T1000 (cell line): ENCODE measurements at regions not wholly inside any gene's neighbourhood (a gene's known extent, or its start where the extent isn't known, plus 50 kb on each side); places are given as distances from the start of the nearest gene placed in this dataset.

Source experiments
- DNase-seq: peaks from one replicate; lab custom pipeline; 2025; ENCODE audit warnings: mixed read lengths; lab: John Stamatoyannopoulos, UW

DNA sequence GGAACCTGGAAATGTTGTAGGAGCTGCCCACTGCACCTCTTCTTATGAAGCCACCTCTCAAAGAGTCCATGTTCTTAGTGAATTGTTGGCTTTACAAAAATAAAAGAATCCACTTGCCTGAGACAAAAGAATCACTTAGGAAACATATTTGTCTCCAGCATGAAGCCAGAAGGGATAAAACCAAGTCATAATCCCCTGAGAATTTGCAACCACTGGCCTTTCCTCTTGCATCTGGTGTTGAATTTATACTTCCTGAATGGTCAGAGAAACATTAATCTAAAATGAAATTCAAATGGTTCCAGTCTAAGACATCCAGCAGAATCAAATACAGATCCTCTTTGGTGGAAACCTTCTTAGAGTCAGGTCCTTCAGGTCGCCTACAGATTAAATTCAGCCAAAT, 192.5 kb upstream of the ECI2 start:
- DNase-seq: no peak

DNA sequence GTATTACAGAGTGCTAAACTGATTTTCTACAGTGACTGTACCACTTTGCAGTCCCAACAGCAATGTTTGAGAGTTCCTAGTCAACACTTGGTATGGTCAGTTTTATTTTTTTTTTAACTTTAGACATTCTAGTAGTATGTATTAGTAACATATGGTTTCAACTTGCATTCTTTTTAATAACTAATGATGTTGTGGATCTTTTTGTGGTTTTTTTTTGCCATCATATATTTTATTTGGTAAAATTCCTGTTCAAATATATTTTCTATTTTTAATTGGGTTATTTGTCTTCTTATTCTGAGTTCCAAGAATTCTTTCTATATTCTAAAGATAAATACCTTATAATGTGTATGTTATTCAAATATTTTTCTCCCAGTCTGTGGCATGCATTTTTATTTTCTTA, 189.4 kb upstream of the ECI2 start:
- no peak for DNase-seq

DNA sequence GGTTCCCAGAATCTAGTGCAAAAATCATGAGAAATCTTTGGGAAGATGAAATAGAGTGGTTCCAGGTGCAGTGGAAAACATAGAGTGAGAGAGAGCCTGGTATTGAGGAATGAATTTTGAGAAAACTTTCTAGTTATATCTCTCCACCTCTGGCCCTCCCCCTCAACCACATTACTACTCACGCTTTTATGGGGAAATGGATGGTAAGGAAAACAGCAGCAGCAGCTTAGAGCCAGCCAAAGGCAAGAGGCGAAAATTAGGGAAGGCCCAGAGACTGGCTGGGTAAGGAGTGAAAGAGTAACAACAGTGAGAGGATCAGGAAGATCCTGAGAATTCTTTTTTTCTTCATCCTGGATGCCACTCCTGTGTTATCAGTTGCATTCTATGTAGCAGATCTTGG, 187.9 kb upstream of the ECI2 start:
- DNase-seq: no peak

DNA sequence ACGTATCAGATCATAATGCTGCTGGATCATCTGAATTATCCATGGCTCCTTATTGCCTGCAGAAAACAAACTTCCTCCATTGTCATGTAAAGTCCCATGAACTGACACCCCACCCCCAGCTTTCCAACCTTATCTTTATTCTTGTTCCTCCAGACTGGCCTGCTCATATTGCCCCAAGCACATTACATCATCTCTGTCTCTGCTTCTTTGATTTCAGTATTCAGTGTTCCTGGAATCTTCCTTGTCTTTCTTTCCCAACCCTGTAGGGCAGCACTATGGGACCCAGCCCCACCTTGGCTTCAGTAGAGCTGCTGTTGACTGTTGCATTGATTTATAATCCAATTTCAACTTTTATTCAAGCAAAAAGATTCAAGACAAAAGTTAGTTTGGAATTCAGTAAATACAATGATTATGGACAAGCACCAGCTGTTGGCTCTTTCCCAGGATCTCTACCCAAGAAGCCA, 187.5 kb upstream of the ECI2 start:
- DNase-seq: no peak

DNA sequence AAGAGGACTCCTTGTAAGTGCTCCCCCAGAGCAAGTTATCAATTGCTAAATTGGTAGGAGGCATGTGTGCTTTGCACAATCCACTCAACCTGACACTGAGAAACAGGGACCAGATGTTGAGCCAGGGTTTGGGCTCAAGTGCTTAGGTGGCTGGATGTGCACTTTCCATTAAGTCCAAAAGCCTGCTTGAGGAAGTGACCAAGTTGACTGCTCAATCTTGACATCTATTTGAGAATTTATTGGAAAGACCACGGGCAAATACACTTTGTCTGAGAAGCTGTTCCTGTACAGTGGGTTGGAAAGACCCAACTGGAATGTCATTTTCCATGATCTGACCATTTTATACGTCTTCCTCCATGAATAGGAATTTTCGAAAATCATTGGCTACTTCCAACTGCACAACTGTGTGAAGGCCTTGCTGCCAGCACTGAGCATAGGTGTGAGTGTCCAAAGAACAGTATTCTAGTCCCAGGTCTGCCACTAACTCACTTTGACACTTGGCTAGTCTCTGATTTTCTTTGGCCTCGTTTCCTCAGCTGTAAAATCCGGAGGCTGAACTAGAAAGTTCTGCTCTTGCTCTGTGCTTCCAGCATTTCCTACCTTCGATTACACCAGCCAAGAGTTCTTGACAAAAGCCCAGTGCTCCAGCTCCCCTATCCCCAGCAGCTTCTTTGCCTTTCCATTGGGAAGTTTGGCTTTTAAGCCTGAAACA, 186.9 kb upstream of the ECI2 start:
- no peak for DNase-seq

DNA sequence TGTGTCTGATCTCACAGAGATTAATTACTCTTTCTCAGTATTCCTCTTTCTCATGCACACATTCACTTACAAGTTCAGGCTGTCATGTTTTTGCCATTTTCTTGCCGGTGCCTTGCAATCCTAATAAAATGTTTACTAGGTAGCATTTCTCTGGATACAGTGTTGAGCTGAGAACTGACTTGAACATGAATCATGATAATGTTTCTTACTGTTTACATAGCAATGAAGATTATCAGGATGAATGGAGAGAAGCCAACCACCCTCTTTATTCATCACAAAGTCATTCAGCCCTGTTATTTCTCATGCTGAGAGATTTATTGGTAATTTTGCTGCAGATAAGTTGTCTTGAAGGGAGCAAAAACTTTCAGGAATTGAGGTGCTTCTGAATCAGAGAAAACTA, 185.5 kb upstream of the ECI2 start:
- DNase-seq: no peak

DNA sequence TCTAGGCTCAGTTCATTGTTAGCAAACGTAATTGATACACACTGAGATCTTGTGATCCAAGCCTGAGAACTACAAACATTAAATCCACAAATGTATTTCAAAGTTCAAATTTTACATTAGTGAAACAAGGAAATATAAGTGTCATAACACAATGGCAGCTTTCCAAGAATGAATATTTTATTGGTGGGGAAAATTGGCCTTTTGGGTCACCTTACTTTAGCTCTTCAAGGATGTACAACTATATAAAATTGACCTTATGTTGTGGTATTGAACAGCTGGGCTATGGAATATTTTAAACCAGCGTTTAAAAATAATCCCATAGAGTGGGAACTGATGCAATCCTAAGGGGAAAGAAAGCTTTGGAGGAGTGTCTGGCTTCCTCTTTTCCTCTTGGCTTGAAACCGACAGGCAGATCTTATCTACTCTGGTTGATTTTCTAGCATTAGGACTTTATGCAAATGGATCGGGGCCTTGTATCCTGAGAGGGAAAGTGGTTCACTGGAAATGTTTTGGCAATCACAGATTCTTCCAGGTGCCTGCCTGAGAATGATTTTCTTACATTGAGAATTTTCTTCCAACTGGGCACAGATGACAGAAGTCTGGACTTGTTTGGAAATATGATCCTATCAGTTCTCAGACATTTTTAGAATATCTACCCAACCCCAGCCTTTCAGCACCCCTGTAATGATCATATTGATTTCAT, 184.8 kb upstream of the ECI2 start:
- DNase-seq: no peak

DNA sequence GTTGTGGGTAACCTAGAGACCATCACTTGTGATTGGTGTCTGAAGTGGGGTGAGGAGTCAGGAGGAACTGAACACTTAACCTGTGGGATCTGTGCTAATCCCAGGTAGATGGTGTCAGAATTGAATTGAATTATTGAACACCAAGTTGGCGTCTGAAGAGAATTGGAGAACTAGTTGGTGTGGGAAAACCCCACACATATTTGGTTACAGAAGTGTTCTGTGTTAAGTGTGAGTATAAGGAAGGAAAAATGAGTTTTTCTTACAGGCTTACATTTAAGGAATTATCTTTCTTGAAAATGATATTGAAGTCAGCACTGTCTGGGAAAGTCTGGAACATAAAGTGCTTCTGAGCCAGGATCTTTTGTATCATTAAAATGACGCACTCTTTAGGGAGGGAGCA, 182.9 kb upstream of the ECI2 start:
- no peak for DNase-seq

DNA sequence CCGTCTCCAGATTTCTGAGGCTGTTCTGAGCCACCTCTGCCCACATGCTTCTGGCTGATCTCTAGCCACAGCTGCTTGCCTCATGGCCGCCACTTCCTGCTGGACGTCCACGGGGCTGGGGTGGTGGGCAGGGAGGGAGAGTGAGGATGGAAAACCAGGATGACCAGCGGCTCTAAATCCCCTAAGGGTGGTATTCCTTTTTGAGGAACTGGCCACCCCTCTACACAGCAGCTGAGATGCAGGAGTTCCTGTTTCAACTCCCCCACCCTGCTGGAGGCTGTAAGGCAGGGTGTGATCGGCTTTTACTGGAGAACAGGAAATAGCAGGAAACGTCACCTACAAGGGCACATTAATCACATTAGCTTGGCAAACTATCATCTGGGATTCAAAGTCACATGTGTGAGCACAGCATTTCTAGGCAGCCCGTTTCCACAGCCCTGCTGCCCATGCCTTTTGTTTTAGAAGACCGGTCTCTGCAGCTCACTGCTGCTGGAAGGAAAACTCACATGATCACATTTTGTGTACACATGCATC, 181.6 kb upstream of the ECI2 start:
- DNase-seq: no peak

DNA sequence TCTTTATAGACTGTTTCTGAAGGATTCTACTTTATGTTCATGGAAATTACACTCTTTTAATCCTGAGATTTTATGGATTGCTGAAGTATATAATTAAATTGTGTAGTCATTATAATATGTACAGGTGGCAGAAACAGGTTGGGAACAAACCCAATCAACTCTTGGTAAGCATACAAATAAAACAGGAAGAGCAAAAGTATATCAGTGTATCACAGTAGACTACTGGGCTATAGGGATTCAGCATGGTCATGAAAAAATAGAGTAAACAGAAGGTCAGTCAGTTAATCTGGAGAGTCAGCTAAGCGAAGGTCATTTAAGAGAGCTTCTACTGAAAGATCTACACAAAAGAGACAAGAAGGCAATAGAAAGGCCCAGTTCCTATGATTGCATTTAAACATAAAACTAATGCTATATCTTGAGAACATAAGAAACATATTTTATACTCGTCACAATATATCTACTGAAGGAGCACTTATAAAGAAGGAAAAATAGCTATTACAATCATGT, 178.9 kb upstream of the ECI2 start:
- DNase-seq: no peak

DNA sequence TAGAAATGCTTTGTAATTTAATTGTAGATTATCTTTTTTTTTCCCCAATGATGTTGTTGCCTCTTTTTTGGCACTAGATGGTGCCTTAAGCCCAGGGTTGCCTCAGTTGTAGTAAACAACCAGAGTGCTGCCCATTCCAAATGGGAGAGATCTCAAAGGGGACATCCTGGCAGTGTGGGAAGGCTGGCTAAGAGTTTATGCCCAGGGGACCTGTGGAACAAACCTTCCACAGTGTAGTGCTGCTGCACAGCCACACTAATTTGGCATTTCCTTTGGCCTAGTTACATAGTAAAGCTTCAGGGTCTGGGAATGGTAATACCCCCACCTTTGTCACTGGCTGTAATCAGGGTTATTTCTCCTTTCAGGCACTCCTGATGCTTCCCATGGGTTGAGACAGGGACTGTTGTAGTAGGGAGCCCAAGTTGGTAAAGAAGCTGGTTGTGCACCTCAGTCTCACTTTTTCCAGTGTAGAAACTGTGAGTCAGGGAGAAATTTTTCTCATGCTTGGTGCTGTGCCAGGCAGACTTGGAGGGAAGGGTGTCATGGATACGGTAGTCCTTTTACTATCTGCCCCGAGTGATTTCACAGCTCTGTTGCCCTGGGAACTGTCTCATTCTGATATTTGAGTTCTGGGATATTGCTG, 177.8 kb upstream of the ECI2 start:
- peak; percentile 62 for DNase-seq

DNA sequence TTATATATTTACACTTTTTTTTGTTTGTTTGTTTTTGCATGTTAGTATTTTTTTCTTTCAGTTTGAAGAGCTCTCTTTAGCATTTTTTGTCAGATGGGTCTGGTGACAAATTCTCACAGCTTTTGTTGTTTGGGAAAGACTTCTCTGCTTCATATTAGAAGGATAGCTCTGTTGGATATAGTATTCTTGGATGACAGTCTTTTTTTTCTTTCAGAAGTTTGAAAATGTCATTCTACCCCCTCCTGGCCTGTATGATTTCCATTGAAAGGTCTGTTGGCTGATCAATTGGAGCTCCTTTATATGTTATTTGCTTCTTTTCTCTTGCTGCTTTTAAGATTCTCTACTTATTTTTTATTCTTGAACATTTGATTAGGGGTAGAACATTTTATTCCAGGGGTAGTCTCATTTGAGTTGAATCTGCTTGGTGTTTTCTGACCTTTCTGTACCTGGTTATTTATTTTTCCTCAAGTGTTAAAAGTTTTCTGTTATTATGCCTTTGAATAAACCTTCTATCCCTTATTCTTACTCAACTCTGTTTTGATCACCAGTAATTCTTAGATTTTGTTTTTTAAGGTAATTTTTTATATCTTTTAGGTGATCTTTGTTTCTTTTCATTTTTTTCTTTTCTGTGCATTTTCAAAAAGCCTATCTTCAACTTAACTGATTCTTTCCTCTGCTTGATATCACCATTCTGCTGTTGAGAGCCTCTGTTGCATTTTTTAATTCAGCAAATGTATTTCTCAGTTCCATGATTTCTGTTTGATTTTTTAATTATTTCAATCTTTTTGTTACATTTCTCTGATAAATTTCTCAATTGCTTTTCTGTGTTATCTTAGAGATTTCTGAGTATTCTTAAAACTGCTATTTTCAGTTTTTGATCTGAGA, 176.8 kb upstream of the ECI2 start:
- DNase-seq: no peak

DNA sequence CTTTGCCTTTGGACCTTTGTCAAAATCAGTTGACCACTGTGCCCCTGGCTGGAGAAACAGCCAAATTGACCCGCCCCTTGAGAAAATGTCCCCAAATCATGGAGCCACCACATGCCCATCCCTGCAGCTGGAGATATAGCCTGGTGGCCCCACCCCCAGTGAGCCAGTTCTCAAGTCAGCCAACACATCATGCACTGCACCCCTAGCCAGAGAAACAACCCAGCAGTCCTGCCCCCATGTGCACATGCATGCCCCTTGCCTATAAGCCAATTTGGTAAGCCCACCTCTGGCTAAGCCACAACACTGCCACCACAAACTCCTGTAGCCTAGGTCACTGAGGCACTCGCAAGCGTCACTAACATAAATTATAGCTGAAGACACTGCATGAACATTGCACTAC, 174.2 kb upstream of the ECI2 start:
- no peak for DNase-seq

DNA sequence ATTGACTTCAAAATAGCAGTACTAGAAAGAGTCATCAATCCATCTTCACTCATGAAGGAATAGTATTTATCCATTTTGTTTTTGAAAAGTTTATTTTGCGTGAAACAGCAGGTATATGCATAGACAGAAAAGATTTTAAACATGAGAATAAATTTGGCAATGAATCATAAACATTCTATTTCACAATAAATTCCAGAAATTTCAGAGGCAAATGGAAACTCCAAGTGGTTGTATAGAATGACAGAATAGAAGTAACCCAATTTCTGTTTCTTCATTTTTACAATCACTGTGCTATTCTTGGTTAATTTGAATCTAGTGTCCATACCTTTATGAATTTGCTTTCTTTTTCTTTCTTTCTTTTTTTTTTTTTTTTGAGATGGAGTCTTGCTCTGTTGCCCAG, 173.0 kb upstream of the ECI2 start:
- DNase-seq: no peak

DNA sequence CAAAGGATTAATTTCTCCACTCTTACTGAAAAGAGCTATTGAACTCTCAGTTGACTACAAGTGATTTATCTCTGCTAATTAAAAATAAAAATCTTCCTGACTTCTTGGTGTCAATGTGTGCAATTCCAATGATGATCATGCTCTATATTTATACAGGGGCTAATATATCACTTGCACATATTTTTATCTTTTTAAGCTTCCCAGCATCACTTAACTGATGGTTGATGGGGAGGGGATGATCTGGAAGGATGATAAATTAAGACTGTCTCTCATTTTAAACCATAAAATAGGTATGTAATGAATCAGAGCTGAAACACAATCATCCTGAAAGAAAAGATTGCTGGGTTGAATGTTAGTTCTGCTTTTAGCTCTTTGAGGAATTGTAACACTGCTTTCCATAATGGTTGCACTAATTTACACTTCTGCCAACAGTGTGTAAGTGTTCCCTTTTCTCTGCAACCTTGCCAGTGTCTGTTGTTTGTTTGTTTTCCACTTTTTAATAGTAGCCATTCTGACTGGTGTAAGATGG, 169.6 kb upstream of the ECI2 start:
- DNase-seq: no peak

DNA sequence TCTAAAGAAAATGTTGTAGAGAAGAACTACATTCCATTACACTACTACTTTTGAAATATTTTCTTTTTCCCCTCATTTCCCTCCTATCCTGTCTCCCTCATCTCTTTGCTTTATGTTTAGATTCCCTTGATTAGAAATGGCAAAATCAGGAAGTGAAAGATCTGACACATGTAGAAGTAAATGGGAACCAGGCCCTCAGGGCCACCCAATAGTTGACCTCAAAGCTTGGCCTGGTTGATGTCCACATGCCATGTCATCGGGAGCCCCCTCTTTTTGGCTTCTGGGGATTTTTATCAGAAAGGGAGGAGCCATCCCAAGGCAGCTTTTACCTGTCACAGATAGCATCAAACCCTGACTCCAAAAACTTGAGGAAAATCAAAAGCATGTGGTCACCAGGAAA, 168.3 kb upstream of the ECI2 start:
- DNase-seq: no peak

DNA sequence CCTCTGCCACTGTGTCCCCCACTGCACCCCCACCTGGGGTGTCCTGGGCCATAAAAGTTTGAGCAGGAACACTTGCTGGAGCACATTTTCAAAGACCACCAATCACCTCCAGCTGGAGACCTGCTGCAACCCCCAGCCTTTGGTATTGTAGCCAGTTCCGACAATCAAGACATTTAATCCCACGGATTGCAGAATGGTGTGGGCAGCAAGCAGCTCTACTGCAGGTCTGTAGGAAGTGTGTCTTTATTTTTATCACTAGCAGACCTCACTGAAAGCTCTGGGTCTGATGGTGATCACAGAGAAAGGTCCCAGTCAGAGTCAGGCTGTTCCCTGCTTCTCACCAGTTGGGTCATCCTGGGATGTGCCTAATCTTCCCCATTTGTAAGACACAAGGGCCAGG, 167.1 kb upstream of the ECI2 start:
- no peak for DNase-seq

DNA sequence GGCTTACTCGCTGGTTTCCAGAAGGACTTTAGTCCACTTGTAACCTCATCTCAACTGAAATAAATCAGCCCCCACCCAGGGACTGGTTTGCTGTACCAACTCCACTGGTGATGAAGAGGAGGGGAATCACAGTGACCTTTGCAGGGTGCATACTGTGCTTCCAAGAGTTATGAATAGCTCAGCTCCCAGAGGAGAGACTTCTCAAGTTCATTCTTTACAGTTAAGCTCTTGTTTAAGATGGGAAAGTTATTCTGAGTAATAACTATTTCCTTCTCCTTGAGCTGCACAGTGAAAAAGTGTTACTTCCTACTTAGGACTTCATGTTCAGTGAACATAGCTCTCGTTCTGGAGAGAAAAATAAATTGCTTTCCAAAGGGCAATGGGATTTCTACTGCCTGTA, 166.5 kb upstream of the ECI2 start:
- no peak for DNase-seq

DNA sequence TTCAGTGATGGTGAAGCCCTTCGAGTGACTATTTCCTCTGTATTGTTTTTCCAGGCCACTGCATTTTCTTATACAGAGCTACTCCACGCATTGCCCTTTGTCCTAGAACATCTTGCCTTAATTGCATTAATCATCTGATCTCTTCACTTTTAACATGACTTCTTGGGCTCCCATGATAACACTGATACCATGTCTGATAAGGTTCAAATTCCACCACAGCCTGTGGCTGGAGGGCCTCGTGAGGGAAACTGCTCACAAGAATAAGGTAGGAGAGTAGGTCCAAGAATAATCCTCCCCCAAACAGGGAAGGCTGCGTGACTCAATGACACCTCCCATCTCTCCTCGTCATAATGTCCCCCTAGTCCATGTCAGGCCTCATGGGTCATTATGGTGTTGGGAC, 165.5 kb upstream of the ECI2 start:
- no peak for DNase-seq

DNA sequence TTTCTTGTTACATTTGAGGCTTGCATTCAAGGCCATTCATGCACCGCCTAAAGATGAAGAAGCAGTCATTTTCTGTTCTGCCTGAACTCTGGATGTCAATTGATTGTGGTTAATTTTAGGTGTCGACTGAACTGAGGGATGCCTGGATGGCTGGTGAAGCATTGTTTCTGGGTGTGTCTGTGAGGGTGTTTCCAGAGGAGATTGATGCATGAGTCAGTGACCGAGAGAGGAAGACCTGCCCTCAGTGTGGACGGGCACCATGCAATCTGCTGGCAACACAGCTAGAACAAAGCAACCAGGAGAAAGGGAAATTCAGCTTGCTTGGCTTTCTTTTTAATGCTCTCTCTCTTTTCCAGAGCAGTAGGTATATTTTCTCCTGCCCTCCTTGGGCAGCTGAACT, 164.1 kb upstream of the ECI2 start:
- DNase-seq: no peak

DNA sequence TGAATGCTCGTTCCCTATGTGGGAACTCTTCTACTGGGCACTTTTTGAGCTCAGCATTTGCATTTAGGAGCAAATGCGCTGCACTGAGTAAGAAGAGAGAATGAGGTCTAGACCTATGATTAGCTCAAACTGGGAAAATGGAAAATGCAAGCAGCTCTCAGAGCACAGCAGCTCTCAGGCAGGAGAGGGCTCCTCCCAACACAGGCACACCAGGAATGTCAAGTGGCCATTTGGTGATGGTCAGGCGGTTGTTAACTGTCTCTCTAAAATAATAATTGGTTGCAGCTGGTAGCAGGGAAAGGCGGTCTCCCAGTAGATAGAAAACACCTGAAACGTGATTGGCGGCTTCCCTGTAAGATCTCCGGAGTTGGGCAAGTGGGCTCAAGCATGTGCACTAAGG, 162.0 kb upstream of the ECI2 start:
- DNase-seq: no peak

DNA sequence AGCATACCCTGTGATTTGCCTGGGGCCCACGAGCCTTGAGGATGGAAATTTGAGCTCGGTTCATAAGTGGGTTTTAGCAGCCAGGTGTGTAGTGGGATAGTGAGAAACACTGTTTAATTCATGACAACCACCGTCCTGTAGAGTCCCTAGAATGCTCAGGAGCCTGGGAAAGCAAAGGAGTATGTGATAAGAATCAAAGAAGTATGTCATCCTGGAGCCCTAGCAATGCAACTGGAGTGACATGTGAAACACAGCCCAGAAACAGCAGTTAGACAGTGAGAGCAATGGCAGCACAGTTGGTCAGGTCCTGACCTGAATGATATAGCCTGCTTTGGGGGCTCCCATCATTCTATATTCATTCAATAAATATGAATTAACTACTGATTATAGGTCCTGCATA, 161.2 kb upstream of the ECI2 start:
- DNase-seq: no peak
